C4-2B (cell line): ENCODE measurements at regions not wholly inside any gene's neighbourhood (a gene's known extent, or its start where the extent isn't known, plus 50 kb on each side); places are given as distances from the start of the nearest gene placed in this dataset.

Experiments used
- H3K27ac ChIP-seq: fragments of 450-650 bp; 2 replicates; pipeline ENCODE4 v1.5.1; 2017
- CTCF ChIP-seq: fragments of 450-650 bp; conservative IDR thresholded peaks from 2 replicates; pipeline ENCODE4 v1.5.1; 2017; ENCODE audit warnings: mild to moderate bottlenecking
- ZFX ChIP-seq: fragments of 450-650 bp; IDR thresholded peaks from 2 replicates; pipeline ENCODE4 v1.6.1; 2017

- no peak overlapping the region for H3K27ac ChIP-seq
- no peak for TF ChIP-seq CTCF
- no peak for TF ChIP-seq ZFX
These were observed 223.7 kb downstream of the DMRT2 start for GRCh38 chr9:1273859-1274258.

GRCh38 chr9:1274334-1274733, 224.2 kb downstream of the DMRT2 start:
- no peak overlapping the region for H3K27ac ChIP-seq
- TF ChIP-seq CTCF: no peak
- TF ChIP-seq ZFX: no peak

- no peak overlapping the region for H3K27ac ChIP-seq
- TF ChIP-seq CTCF (no peak), ZFX (no peak)
These were observed 226.3 kb downstream of the DMRT2 start for GRCh38 chr9:1276474-1276873.

GRCh38 chr9:1284727-1285126, 234.6 kb downstream of the DMRT2 start:
- TF ChIP-seq ZFX: no peak
- no peak for TF ChIP-seq CTCF
- H3K27ac ChIP-seq: no peak overlapping the region

- no peak overlapping the region for H3K27ac ChIP-seq
- TF ChIP-seq CTCF: no peak
These were observed 235.4 kb downstream of the DMRT2 start for GRCh38 chr9:1285526-1285925.

GRCh38 chr9:1292384-1292783, 242.2 kb downstream of the DMRT2 start:
- no peak overlapping the region for H3K27ac ChIP-seq
- no peak for TF ChIP-seq ZFX
- TF ChIP-seq CTCF: no peak

- TF ChIP-seq CTCF: no peak
- H3K27ac ChIP-seq: no peak overlapping the region
These were observed 244.6 kb downstream of the DMRT2 start for GRCh38 chr9:1294641-1295258.
